Stimulated activated memory B cell treated with anti-CD40 and anti-IgM and Interleukin-4, amounts not matched to agents 10 μg/mL and 1 μg/mL and 100 μg/mL, for 72 hours (primary cell): ENCODE measurements at regions not wholly inside any gene's neighbourhood (a gene's known extent, or its start where the extent isn't known, plus 50 kb on each side); places are given as distances from the start of the nearest gene placed in this dataset.
A peak's percentile ranks its signal among the peaks of the same experiment; 100 is the strongest.

Experiments
- ATAC-seq: fragments of 150-1000 bp; cut with Tn5 transposase; 2 replicates; pipeline ENCODE4 v1.10.0; 2021
- H3K27ac Mint-ChIP-seq: one replicate; pipeline ENCODE4 v1.8.0; 2022; ENCODE audit warnings: mild to moderate bottlenecking, mixed read lengths
- H3K27me3 Mint-ChIP-seq: one replicate; pipeline ENCODE4 v1.8.0; 2022; ENCODE audit warnings: mixed read lengths
- H3K36me3 Mint-ChIP-seq: one replicate; pipeline ENCODE4 v1.8.0; 2022; ENCODE audit warnings: mixed read lengths
- H3K4me1 Mint-ChIP-seq: one replicate; pipeline ENCODE4 v1.8.0; 2022; ENCODE audit warnings: mixed read lengths
- H3K4me3 Mint-ChIP-seq: one replicate; pipeline ENCODE4 v1.8.0; 2022; ENCODE audit warnings: mild to moderate bottlenecking, moderate library complexity, mixed read lengths
- H3K9me3 Mint-ChIP-seq: one replicate; pipeline ENCODE4 v1.8.0; 2022; ENCODE audit warnings: mixed read lengths

DNA sequence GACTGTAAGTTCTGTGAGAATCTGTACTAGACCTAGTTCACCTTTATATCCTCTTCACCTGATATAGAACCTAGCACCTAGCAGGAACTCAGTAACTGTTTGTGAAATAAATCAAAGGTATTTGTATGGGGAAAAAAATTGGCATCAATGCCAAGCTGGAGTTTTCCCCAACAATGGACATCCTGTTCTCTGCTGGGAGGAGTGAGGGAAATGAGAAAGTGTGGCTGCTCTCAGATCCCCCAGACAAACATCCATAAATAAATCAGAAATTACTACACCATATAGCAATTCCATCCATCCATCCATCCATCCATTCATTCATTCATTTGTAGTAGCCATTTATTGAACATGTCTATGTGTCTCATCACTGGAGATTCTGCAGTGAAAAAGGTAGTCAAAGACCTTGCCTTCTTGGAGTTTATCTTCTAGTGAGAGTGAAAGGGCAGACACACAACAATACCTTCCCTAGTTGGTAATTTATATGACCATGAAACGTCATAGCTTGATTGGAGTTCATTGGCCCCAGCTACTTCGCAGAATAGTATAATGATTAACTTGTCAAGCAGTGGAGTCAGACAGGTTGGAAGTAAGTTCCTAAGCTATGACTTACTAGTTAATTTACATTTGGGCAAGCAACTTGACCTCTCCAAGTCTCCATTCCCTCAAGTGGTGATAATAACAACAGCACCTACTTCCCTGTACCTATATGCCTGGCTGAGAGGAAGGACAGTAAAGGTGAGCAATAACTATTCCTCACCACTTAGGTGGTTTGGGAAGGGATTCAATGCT, 98.7 kb upstream of the KIT start:
- H3K4me3 Mint-ChIP-seq, result no peak overlapping the region
- H3K9me3 Mint-ChIP-seq, result no peaks in the 10 kb centered on the region
- no peak for ATAC-seq
- peaks cover 20% of the 10 kb centered on the region for H3K27me3 Mint-ChIP-seq
- H3K36me3 Mint-ChIP-seq, result no peaks in the 10 kb centered on the region
- H3K4me1 Mint-ChIP-seq, result no peaks in the 10 kb centered on the region
- no peak overlapping the region for H3K27ac Mint-ChIP-seq

DNA sequence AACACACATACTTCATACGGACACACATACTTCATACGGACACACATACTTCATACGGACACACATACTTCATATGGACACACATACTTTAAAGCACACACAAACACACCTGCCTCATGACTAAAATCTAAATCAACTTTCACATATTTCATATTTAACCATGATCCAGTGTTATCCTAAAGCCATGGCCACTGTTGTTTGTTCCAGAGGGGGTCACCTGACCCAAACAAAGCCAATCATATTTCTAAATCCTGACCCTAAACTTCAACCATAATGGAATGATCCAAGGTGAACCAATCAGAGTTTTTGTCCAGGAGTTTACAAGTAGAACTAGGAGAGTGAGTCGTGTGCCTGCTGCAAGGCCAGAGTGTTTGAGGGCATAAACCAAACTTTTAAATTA, 97.2 kb upstream of the KIT start:
- Mint-ChIP-seq H3K4me1 (no peaks in the 10 kb centered on the region), H3K27me3 (peaks cover 20% of the 10 kb centered on the region), H3K27ac (no peak overlapping the region), H3K4me3 (no peak overlapping the region), H3K9me3 (no peaks in the 10 kb centered on the region), H3K36me3 (no peaks in the 10 kb centered on the region)
- ATAC-seq, result no peak

DNA sequence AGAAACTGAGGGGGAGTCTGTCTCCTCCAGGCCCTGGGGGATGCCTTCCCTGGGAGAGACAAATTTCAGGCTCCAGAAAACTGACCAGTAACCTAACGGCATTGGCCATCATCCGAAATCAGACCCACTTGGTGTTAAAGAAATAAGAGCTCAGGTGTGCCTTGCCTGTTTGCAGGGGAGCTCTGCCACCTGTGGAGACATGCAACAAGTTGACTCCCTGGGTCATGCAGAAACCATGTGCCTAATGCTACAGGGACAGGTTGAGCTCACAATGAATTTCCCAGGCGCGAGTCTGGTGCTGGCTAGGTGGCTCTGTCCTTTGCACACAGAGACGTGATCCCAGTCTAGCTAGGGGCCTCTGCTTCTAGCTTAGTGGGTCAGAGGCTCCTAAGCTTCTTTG, 95.8 kb upstream of the KIT start:
- H3K4me1 Mint-ChIP-seq, result peaks cover 4% of the 10 kb centered on the region
- no peaks in the 10 kb centered on the region for H3K36me3 Mint-ChIP-seq
- H3K27ac Mint-ChIP-seq, result no peak overlapping the region
- peaks cover 20% of the 10 kb centered on the region for H3K27me3 Mint-ChIP-seq
- ATAC-seq, result no peak
- no peaks in the 10 kb centered on the region for H3K9me3 Mint-ChIP-seq
- no peak overlapping the region for H3K4me3 Mint-ChIP-seq

DNA sequence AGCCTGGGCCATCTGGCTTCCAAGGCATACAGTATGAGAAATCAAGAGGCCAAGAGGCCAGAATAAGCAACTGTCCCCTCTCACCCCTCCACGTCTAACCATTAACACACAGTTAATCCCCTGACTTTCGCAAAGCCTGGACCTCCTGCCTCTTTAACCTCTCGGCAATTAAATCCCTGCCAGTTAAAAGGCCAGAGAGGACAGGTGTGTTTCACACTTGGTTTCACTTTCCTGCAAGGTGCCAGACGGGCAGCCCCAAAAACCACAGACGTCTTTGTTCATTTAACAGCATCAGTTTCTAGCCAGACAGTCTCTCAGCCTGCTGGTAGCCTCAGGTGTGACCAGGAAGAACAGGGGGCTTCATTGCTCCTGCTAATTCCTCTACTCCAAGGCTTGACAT, 91.1 kb upstream of the KIT start:
- H3K4me3 Mint-ChIP-seq, result no peak overlapping the region
- H3K27me3 Mint-ChIP-seq, result no peaks in the 10 kb centered on the region
- H3K27ac Mint-ChIP-seq, result no peak overlapping the region
- H3K4me1 Mint-ChIP-seq, result peaks cover 6% of the 10 kb centered on the region
- no peaks in the 10 kb centered on the region for H3K9me3 Mint-ChIP-seq
- no peaks in the 10 kb centered on the region for H3K36me3 Mint-ChIP-seq
- ATAC-seq, result no peak

GRCh38 chr4:54567327-54567726, 90.4 kb upstream of the KIT start:
- Mint-ChIP-seq H3K27ac (no peak overlapping the region), H3K4me1 (peaks cover 6% of the 10 kb centered on the region), H3K27me3 (no peaks in the 10 kb centered on the region), H3K36me3 (no peaks in the 10 kb centered on the region), H3K9me3 (no peaks in the 10 kb centered on the region), H3K4me3 (no peak overlapping the region)
- ATAC-seq, result no peak

GRCh38 chr4:54568184-54568583, 89.6 kb upstream of the KIT start:
- H3K4me1 Mint-ChIP-seq, result peaks cover 6% of the 10 kb centered on the region
- H3K36me3 Mint-ChIP-seq, result no peaks in the 10 kb centered on the region
- peak; percentile 31 for ATAC-seq
- H3K4me3 Mint-ChIP-seq, result no peak overlapping the region
- H3K9me3 Mint-ChIP-seq, result no peaks in the 10 kb centered on the region
- no peaks in the 10 kb centered on the region for H3K27me3 Mint-ChIP-seq
- no peak overlapping the region for H3K27ac Mint-ChIP-seq

DNA sequence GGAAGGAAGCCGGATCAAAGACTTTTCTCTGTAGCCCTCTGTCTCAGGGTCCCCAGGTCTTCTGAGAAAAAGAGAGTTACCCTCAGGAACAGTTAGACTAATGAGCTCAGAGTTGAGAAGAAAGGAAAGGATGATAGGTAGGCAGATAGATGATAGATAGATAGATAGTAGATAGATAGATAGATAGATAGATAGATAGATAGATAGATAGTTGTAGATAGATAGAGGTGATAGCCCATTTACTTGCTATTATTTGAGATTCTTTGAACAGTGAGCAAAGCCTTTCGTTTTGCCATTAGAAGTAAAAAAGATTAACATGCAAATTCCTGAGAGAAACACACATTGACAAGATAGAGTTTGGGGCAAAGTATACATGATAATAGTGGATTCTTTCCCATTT, 86.9 kb upstream of the KIT start:
- no peak overlapping the region for H3K4me3 Mint-ChIP-seq
- no peaks in the 10 kb centered on the region for H3K27me3 Mint-ChIP-seq
- no peak for ATAC-seq
- H3K9me3 Mint-ChIP-seq, result peaks cover 2% of the 10 kb centered on the region
- H3K36me3 Mint-ChIP-seq, result no peaks in the 10 kb centered on the region
- H3K27ac Mint-ChIP-seq, result no peak overlapping the region
- peaks cover 6% of the 10 kb centered on the region for H3K4me1 Mint-ChIP-seq

- no peaks in the 10 kb centered on the region for H3K27me3 Mint-ChIP-seq
- H3K4me1 Mint-ChIP-seq, result peaks cover 6% of the 10 kb centered on the region
- no peak overlapping the region for H3K27ac Mint-ChIP-seq
- H3K36me3 Mint-ChIP-seq, result no peaks in the 10 kb centered on the region
- ATAC-seq, result no peak
- no peak overlapping the region for H3K4me3 Mint-ChIP-seq
- peaks cover 2% of the 10 kb centered on the region for H3K9me3 Mint-ChIP-seq
Measured at GRCh38 chr4:54571293-54572151, 86.2 kb upstream of the KIT start.

- Mint-ChIP-seq H3K9me3 (peaks cover 2% of the 10 kb centered on the region), H3K27me3 (no peaks in the 10 kb centered on the region), H3K36me3 (no peaks in the 10 kb centered on the region), H3K27ac (no peak overlapping the region), H3K4me1 (no peaks in the 10 kb centered on the region), H3K4me3 (no peak overlapping the region)
- ATAC-seq, result no peak
Measured at GRCh38 chr4:54572152-54572542, 85.6 kb upstream of the KIT start.

- Mint-ChIP-seq H3K4me1 (no peaks in the 10 kb centered on the region), H3K4me3 (no peak overlapping the region), H3K27ac (no peak overlapping the region), H3K36me3 (no peaks in the 10 kb centered on the region), H3K27me3 (no peaks in the 10 kb centered on the region), H3K9me3 (peaks cover 2% of the 10 kb centered on the region)
- ATAC-seq, result no peak
Measured at GRCh38 chr4:54574500-54574899, 83.3 kb upstream of the KIT start.

DNA sequence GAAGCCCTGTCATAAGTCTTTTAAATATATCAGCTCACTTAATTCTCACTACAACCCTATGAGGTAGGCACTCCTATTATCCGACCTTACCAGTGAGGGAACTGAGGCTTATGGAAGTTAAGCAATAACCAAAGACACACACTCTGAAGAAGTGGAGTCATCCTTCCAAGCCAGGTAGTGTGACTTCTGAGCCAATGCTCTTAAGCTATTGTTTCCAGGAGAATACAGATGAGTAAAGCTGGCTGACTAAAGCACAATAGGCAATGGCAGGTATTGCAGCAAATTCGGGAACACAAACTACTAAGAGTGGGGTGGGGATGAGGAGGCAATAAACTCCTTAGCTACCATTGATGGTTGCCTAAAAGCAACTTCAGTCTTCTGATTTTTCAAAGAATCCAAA, 81.8 kb upstream of the KIT start:
- no peaks in the 10 kb centered on the region for H3K36me3 Mint-ChIP-seq
- H3K4me1 Mint-ChIP-seq, result no peaks in the 10 kb centered on the region

DNA sequence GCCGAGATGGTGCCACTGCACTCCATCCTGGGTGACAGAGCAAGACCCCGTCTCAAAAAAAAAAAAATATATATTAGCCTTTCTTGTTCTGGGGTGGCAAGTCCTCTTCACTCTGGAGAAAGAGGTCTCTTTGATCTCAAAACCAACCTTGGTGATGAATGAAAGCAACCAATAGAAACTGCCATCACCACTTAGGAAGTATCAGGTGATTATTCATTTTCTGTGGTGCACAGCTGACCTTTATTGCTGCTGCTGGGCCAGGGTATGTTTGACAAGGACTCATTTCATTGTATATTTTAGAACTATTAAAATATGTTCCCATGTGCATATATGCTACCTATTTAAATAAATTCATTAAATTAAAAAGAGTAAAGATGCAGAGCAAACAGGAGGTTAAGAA, 76.0 kb upstream of the KIT start:
- no peaks in the 10 kb centered on the region for H3K27me3 Mint-ChIP-seq
- H3K4me3 Mint-ChIP-seq, result no peak overlapping the region
- H3K36me3 Mint-ChIP-seq, result no peaks in the 10 kb centered on the region
- H3K4me1 Mint-ChIP-seq, result no peaks in the 10 kb centered on the region
- H3K27ac Mint-ChIP-seq, result no peak overlapping the region
- ATAC-seq, result no peak
- no peaks in the 10 kb centered on the region for H3K9me3 Mint-ChIP-seq

More for the DNA sequence above, 81.8 kb upstream of the KIT start:
- Mint-ChIP-seq H3K27me3 (no peaks in the 10 kb centered on the region), H3K4me3 (no peak overlapping the region), H3K27ac (no peak overlapping the region), H3K9me3 (peaks cover 2% of the 10 kb centered on the region)
- ATAC-seq, result no peak

DNA sequence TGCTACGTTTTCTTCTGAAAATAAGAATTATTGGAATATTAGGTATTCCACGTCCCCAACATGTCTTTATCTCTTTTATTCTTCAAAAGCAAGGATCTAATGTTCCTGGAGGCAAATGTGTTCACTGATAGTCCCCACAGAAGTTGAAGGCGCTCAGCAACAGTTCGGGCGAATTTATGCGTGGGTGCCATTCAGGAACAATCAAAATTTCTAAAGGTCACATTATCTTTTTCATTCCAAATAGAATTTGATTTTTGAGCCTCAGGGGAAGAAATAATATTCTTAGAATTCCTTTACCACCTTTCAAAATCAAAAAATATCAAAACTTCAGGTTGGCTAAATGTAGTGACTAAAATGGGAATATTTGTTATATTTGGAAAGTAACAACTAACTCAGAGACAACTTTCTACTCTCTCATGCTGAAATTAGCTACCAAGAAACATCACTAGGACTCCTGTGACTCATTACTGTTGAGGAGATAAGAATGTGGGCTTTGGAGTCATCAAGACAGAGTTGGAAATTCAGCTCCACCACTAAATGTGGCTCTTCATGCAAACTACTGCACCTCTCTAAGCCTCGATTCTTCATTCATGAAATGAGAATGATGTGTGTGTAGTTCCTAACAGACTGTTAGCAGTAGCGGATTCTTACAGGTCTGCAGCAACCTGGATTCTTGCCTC, 72.3 kb upstream of the KIT start:
- no peaks in the 10 kb centered on the region for H3K27me3 Mint-ChIP-seq
- H3K9me3 Mint-ChIP-seq, result no peaks in the 10 kb centered on the region
- no peaks in the 10 kb centered on the region for H3K4me1 Mint-ChIP-seq
- no peak overlapping the region for H3K4me3 Mint-ChIP-seq
- no peak overlapping the region for H3K27ac Mint-ChIP-seq
- no peaks in the 10 kb centered on the region for H3K36me3 Mint-ChIP-seq
- no peak for ATAC-seq

GRCh38 chr4:54586320-54586955, 71.3 kb upstream of the KIT start:
- Mint-ChIP-seq H3K9me3 (no peaks in the 10 kb centered on the region), H3K36me3 (no peaks in the 10 kb centered on the region), H3K4me3 (no peak overlapping the region), H3K4me1 (no peaks in the 10 kb centered on the region), H3K27ac (no peak overlapping the region), H3K27me3 (no peaks in the 10 kb centered on the region)
- ATAC-seq, result no peak
